TTC549 (cell line): ENCODE measurements at regions not wholly inside any gene's neighbourhood (a gene's known extent, or its start where the extent isn't known, plus 50 kb on each side); places are given as distances from the start of the nearest gene placed in this dataset.

ENCODE experiments used
- FAIRE-seq: peaks from 2 replicates; lab custom pipeline; 2012; peaks lifted over from hg19 to GRCh38; lab: Jason Lieb, UNC

GRCh38 chr5:107216587-107216986 is 454.1 kb downstream of the EFNA5 start:
- no peak for FAIRE-seq

GRCh38 chr5:107215611-107216010 is 455.1 kb downstream of the EFNA5 start:
- FAIRE-seq, result no peak

- FAIRE-seq, result no peak
Measured at GRCh38 chr5:107213025-107213424, 457.7 kb downstream of the EFNA5 start.

GRCh38 chr5:107211630-107212029 is 459.1 kb downstream of the EFNA5 start:
- no peak for FAIRE-seq

GRCh38 chr5:107208867-107209266 is 461.9 kb downstream of the EFNA5 start:
- no peak for FAIRE-seq

- no peak for FAIRE-seq
Measured at GRCh38 chr5:107204413-107204812, 466.3 kb downstream of the EFNA5 start.

- no peak for FAIRE-seq
Measured at GRCh38 chr5:107203243-107203642, 467.5 kb downstream of the EFNA5 start.

GRCh38 chr5:107199756-107200155 is 471.0 kb downstream of the EFNA5 start:
- no peak for FAIRE-seq

GRCh38 chr5:107196500-107197059 is 474.2 kb downstream of the EFNA5 start:
- FAIRE-seq, result no peak

GRCh38 chr5:107195890-107196395 is 474.8 kb downstream of the EFNA5 start:
- no peak for FAIRE-seq

- no peak for FAIRE-seq
Measured at GRCh38 chr5:107184871-107185270, 485.9 kb downstream of the EFNA5 start.

- FAIRE-seq, result no peak
Measured at GRCh38 chr5:107184066-107184465, 486.7 kb downstream of the EFNA5 start.

GRCh38 chr5:107170620-107171019 is 500.1 kb downstream of the EFNA5 start:
- no peak for FAIRE-seq

GRCh38 chr5:107169867-107170266 is 500.9 kb downstream of the EFNA5 start:
- FAIRE-seq, result no peak

- FAIRE-seq, result no peak
Measured at GRCh38 chr5:107168848-107169752, 501.6 kb downstream of the EFNA5 start.

- FAIRE-seq, result no peak
Measured at GRCh38 chr5:107168086-107168485, 502.7 kb downstream of the EFNA5 start.

GRCh38 chr5:107165296-107165695 is 505.4 kb downstream of the EFNA5 start:
- FAIRE-seq, result no peak

GRCh38 chr5:107157809-107158208 is 512.9 kb downstream of the EFNA5 start:
- no peak for FAIRE-seq

GRCh38 chr5:107155707-107156106 is 515.0 kb downstream of the EFNA5 start:
- FAIRE-seq, result no peak

GRCh38 chr5:107154593-107154992 is 516.1 kb downstream of the EFNA5 start:
- FAIRE-seq, result no peak

- no peak for FAIRE-seq
Measured at GRCh38 chr5:107153283-107153682, 517.5 kb downstream of the EFNA5 start.

- FAIRE-seq, result no peak
Measured at GRCh38 chr5:107149243-107150005, 521.3 kb downstream of the EFNA5 start.

GRCh38 chr5:107147589-107147988 is 523.1 kb downstream of the EFNA5 start:
- no peak for FAIRE-seq
